ENCODE measurements at regions not wholly inside any gene's neighbourhood (a gene's known extent, or its start where the extent isn't known, plus 50 kb on each side); places are given as distances from the start of the nearest gene placed in this dataset.
"Not testable (repeated sequence)": the region's sequence is repeated elsewhere in the genome, so short reads cannot be mapped to it uniquely, and the experiment has no call there.

GRCh38 chr1:45258059-45258650, 51.8 kb upstream of the ZSWIM5 start:
- DNase-seq (ENCODE audit: low read depth) = no peak

- DNase-seq (ENCODE audit: low read depth) = no peak
These were observed 52.6 kb upstream of the ZSWIM5 start for GRCh38 chr1:45259053-45259452.

GRCh38 chr1:45260244-45260643, 53.8 kb upstream of the ZSWIM5 start:
- no peak for DNase-seq (ENCODE audit: low read depth)

- DNase-seq (ENCODE audit: low read depth) = no peak
These were observed 56.7 kb upstream of the ZSWIM5 start for GRCh38 chr1:45263132-45263531.

GRCh38 chr1:45265244-45265643, 58.8 kb upstream of the ZSWIM5 start:
- DNase-seq (ENCODE audit: low read depth) = no peak

- DNase-seq (ENCODE audit: low read depth) = peak; percentile 91
These were observed 59.9 kb upstream of the ZSWIM5 start for GRCh38 chr1:45266151-45266801.

GRCh38 chr1:45268310-45268709, 58.4 kb upstream of the HPDL start:
- not testable (repeated sequence) for DNase-seq (ENCODE audit: low read depth)

GRCh38 chr1:45272267-45272666, 54.4 kb upstream of the HPDL start:
- not testable (repeated sequence) for DNase-seq (ENCODE audit: low read depth)

GRCh38 chr1:45272913-45273371, 53.8 kb upstream of the HPDL start:
- peak; percentile 59 for DNase-seq (ENCODE audit: low read depth)

GRCh38 chr1:45275054-45275453, 51.6 kb upstream of the HPDL start:
- DNase-seq (ENCODE audit: low read depth) = no peak
